ENCODE measurements at regions not wholly inside any gene's neighbourhood (a gene's known extent, or its start where the extent isn't known, plus 50 kb on each side); places are given as distances from the start of the nearest gene placed in this dataset.
"Not testable (repeated sequence)": the region's sequence is repeated elsewhere in the genome, so short reads cannot be mapped to it uniquely, and the experiment has no call there.

DNA sequence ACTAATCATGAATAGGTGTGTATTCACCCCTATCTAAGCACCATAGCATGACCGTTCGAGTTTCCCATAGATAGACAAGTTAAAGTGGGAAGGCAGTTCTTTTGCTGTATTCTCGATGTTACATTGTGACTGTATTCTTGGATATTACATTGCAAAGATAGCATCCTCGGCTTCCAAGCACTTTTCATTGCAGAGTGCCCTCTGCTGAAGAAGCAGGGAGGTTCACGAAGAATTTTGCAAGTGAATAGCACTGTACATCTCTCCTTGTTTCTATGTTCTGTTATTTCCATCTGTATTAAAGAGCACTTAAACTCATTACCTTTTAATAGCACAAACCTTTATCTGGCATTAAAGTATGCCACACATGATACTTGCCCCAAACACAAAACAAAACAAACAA lies 426.7 kb upstream of the ARX start:
- no peak for DNase-seq (ENCODE audit: low spot score)

GRCh38 chrX:25433307-25433706 lies 417.5 kb upstream of the ARX start:
- no peak for DNase-seq (ENCODE audit: low spot score)

- DNase-seq (ENCODE audit: low spot score) = no peak
Measured at GRCh38 chrX:25432396-25432795, 416.6 kb upstream of the ARX start.

DNA sequence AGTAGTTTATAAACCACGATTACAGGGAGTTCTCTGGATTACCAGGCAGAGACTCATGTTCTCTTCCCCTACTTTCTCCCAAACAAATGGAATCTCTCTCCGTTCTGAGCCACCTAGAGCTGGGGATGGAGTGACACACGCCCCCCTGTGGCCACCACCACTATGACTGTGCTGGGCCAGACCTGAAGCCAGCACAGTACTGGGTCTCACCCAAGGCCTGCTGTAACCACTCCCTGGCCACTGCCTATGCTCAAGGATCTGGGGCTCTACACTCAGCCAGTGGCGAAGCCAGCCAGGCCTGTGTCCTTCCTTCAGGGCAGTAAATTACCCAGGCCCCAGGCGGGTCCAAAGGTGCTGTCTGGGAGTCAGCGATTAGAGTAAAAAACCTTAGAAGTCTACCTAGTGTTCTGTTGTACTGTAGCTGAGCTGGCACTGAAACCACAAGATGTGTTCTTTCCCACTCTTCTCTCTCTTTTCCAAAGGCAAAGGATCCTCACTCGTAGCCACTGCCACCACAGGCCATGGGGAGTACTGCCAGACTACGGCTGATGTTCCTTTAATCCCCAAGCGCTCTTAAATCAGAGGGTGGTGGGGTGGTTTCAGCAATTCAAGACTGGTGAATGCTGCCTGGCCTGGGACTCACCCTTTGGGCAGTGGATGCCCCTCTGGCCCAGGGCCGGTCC lies 412.2 kb upstream of the ARX start:
- no peak for DNase-seq (ENCODE audit: low spot score)

- DNase-seq (ENCODE audit: low spot score) = not testable (repeated sequence)
Measured at GRCh38 chrX:25404163-25404562, 388.4 kb upstream of the ARX start.

DNA sequence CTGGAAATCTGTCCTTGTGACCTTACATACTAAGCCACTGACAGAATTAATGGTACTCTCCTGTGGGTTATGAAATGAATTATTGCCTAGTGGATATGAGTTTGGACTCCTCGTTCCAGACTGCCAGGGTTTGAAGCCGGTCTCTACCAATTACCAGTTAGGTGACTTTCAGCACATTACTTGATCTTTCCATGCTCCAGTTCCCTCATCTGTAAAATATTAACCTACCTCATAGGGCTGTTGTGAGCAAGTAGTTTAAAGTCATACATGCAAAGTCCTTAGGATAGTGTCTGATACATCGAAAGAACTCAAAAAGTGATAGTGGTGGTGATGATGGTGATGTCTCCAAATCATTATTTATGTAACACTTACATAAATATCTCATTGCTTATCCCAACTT lies 373.5 kb upstream of the ARX start:
- no peak for DNase-seq (ENCODE audit: low spot score)

GRCh38 chrX:25383196-25383595 lies 367.4 kb upstream of the ARX start:
- DNase-seq (ENCODE audit: low spot score) = no peak

DNA sequence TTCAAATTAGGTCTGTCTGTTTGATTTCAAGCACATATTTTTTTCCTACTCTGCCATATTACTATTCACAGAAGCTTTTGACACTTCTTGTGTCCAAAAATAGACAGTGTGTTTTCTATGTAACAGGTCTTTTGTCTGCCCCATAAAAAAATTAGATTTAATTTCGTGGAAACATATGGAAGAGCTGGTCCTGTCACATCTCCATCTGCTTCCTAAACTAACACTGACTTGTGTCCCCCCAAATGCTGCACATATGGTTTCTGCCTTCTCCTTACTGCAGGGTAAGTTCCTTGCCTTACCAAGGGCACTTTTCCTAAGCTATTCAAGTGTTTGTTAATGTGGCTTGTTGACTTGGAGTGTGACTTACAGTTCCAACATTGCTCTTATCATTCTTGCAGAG lies 340.7 kb upstream of the ARX start:
- no peak for DNase-seq (ENCODE audit: low spot score)

GRCh38 chrX:25344161-25344936 lies 328.6 kb upstream of the ARX start:
- DNase-seq (ENCODE audit: low spot score) = no peak

GRCh38 chrX:25343060-25343459 lies 327.3 kb upstream of the ARX start:
- DNase-seq (ENCODE audit: low spot score) = no peak

DNA sequence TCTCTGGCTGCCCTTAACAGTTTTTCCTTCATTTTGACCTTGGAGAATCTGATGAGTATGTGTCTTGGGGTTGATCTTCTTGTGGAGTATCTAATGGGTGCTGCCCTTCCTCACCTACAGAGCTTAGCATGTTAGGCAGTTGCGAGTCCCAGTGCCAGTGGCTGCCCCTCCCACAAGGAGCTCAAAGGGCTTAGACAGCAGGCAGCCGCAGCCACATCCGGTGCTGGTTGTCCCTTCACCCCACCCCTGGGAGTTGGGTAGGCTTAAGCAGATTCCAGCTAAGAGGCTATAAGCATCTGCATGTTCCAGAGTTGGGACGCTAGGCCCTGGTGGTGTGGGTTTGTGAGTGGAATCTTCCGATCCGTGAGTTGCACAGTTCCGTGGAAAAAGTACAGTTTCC lies 322.1 kb upstream of the ARX start:
- no peak for DNase-seq (ENCODE audit: low spot score)

- DNase-seq (ENCODE audit: low spot score) = no peak
Measured at GRCh38 chrX:25300994-25301393, 285.2 kb upstream of the ARX start.

DNA sequence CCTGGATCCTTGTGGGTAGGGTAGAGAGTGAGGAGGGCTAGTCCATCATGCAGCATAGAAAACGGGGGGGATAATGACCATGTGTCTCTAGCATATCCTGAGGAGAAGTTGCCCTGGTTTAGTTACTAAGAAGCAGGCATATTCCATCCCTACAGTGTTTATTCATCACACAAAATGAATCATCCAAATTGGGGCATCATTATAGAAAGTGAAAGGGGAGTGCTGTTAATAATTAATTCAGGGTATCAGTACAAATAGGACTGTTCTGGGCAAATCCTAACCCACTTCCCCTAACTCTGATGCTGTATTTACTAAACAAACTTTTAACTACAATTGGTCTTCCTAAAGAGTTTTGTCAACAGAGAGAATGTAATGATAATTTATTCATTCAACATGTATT lies 281.1 kb upstream of the ARX start:
- no peak for DNase-seq (ENCODE audit: low spot score)

DNA sequence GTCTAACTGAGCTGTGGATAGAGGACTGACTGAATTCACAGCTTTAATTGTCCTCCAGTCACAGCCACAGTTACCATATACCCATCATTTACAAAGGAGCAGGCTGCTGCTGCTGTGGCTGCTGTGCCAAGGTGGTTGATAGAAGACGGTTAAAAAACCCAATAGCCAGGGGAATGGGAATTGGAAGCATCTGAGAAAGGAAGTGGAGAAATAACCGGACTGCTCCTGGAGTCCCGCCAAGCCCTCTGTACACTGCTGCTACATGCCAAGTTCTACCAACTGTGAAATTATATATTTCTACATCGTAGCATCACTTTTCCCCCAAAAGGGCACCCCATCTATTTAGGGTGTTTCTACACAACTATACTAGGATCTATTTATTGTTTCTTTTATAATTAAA lies 279.7 kb upstream of the ARX start:
- no peak for DNase-seq (ENCODE audit: low spot score)

DNA sequence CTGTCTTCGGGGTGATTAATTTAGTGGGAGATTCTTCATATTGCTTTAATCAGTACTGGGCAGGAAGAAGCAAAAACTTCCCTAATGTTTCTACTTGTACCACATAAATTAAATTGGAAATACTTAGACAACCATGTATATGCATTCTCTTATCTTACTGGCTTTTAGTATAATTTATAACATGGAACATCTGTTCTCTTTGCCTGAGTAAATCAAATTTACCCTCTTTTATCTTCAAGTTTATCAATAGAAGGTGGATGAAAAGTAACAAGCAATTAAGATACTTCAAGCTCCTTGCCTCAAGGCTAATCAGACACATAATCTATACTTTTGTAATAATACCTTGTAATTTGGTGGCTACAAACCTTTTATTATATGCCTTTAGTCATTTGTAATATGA lies 274.4 kb upstream of the ARX start:
- no peak for DNase-seq (ENCODE audit: low spot score)

- DNase-seq (ENCODE audit: low spot score) = no peak
Measured at GRCh38 chrX:25288676-25289075, 272.9 kb upstream of the ARX start.

GRCh38 chrX:25287521-25287920 lies 271.8 kb upstream of the ARX start:
- DNase-seq (ENCODE audit: low spot score) = no peak

- no peak for DNase-seq (ENCODE audit: low spot score)
Measured at GRCh38 chrX:25285598-25285997, 269.8 kb upstream of the ARX start.

- no peak for DNase-seq (ENCODE audit: low spot score)
Measured at GRCh38 chrX:25279510-25279909, 263.7 kb upstream of the ARX start.

DNA sequence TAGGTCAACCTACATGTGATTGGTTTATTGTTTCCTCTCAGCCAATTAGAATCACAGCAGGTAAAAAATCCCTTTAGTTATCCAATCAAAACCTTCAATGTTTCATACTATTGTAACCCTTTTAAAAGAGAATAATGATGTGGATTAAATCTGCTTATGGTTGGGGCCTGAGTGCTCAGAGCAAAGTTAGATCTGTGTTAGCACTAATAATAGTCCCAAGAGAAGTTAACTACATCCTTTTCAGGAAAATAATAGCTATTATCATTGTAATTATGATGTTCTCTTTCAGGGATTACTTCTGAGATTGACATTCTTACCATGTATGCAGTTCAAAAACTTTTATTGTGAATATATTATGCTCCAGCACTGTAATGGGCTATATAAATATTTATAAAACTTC lies 262.6 kb upstream of the ARX start:
- no peak for DNase-seq (ENCODE audit: low spot score)

- no peak for DNase-seq (ENCODE audit: low spot score)
Measured at GRCh38 chrX:25277574-25277973, 261.8 kb upstream of the ARX start.

DNA sequence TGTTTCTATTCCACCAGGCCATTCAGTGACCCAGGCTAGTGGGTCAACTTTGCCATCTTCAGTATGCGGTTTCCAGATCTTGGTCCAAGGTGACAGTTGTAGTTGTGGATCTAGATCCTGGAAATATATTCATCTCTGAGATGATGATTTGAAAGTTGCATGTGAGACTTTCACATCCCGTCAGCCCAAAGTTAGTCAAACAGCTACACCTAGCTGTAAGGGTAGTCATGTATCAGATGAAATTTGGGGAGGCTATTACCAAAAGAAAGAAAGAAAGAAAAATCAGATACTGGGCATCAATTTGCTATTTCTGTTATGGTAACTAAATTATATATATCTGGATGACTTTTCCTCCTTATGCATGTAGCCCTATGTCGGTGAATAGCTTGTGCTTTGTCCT lies 259.4 kb upstream of the ARX start:
- DNase-seq (ENCODE audit: low spot score) = no peak

- DNase-seq (ENCODE audit: low spot score) = no peak
Measured at GRCh38 chrX:25241461-25241860, 225.7 kb upstream of the ARX start.

DNA sequence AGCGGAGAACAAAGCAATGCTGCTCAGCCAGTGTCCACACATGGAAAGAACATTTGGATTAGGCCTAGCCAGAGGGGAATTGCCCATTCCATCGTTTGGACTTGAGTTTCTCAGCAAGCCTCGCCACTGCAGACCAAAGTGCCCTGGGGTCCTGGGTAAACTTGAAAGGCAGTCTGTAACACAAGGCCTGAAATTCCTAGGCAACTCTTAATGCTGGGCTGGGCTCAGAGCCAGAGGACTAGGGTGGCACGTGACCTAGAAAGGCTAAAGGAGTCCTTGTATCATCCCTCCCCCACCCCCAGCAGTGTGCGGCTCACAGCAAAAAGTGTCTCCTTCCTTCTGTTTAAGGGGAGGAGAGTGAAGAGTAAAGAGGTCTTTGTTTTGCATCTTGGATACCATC lies 210.4 kb upstream of the ARX start:
- no peak for DNase-seq (ENCODE audit: low spot score)

All from AG20443 (cell line).